Activated CD8-positive, alpha-beta T cell treated with anti-CD3 and anti-CD28 coated beads for 36 hours (primary cell): ENCODE measurements at regions not wholly inside any gene's neighbourhood (a gene's known extent, or its start where the extent isn't known, plus 50 kb on each side); places are given as distances from the start of the nearest gene placed in this dataset.

ENCODE experiments used
- ATAC-seq: fragments of 200-7000 bp; cut with Tn5 transposase; one replicate; pipeline ENCODE4 v1.10.0; 2021; ENCODE audit warnings: mild to moderate bottlenecking, moderate library complexity
- CTCF ChIA-PET: fragments of 350-600 bp; sonication (Branson Sonifier 250); formaldehyde crosslinking; loops from one replicate; lab custom pipeline; 2021; ENCODE audit warnings: antibody characterized with exemption; lab: Charles Lee
- POLR2A ChIA-PET: fragments of 350-600 bp; sonication (Branson Sonifier 250); formaldehyde crosslinking; loops from one replicate; lab custom pipeline; 2021; ENCODE audit warnings: antibody characterized with exemption; lab: Charles Lee
- DNase-seq: peaks from one replicate; pipeline ENCODE4 v3.0.0-alpha.2; 2020
- H3K27ac Mint-ChIP-seq: one replicate; pipeline ENCODE4 v1.8.0; 2021; ENCODE audit warnings: mild to moderate bottlenecking, mixed read lengths
- H3K27me3 Mint-ChIP-seq: one replicate; pipeline ENCODE4 v1.8.0; 2021; ENCODE audit warnings: mixed read lengths
- H3K36me3 Mint-ChIP-seq: one replicate; pipeline ENCODE4 v1.8.0; 2021; ENCODE audit warnings: low read depth, mixed read lengths
- H3K4me1 Mint-ChIP-seq: one replicate; pipeline ENCODE4 v1.8.0; 2021; ENCODE audit warnings: low read depth, mixed read lengths
- H3K4me3 Mint-ChIP-seq: one replicate; pipeline ENCODE4 v1.8.0; 2021; ENCODE audit warnings: mild to moderate bottlenecking, moderate library complexity, mixed read lengths
- H3K9me3 Mint-ChIP-seq: one replicate; pipeline ENCODE4 v1.8.0; 2021; ENCODE audit warnings: mixed read lengths
- intact Hi-C: fragments of 100-400 bp; cut with micrococcal nuclease; formaldehyde crosslinking; loops from one replicate; pipeline ENCODE4 v1.10.0; 2022
- TF ChIP-seq, protein P1 (sequence below): fragments of 200-600 bp; IDR thresholded peaks from one replicate; pipeline ENCODE4 v1.8.0; 2022; ENCODE audit warnings: antibody characterized with exemption, mild to moderate bottlenecking

DNA sequence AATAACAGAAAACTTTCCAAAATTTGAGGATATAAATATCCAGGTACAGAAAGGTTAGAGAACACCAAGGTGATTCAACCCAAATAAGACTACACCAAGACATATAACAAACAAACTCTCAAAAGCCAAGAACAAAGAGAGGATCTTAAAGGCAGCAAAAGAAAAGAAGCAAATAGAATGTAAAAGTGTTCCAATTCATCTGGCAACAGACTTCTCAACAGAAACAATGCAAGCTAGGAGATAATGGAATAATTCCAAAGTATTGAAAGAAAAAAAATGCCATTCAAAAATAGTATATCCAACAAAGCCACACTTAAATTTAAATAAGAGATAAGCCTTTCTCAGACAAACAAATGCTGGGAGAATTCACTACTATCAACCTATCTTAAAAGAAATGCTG lies 153.0 kb upstream of the FAT3 start:
- intact Hi-C loops = no loop called here
- ATAC-seq (no peak), DNase-seq (no peak)
- Mint-ChIP-seq H3K9me3 (peaks cover 4% of the 10 kb centered on the region), H3K27ac (no peak overlapping the region), H3K36me3 (no peaks in the 10 kb centered on the region), H3K27me3 (no peaks in the 10 kb centered on the region), H3K4me1 (no peaks in the 10 kb centered on the region), H3K4me3 (no peak overlapping the region)
- TF ChIP-seq, protein P1, sequence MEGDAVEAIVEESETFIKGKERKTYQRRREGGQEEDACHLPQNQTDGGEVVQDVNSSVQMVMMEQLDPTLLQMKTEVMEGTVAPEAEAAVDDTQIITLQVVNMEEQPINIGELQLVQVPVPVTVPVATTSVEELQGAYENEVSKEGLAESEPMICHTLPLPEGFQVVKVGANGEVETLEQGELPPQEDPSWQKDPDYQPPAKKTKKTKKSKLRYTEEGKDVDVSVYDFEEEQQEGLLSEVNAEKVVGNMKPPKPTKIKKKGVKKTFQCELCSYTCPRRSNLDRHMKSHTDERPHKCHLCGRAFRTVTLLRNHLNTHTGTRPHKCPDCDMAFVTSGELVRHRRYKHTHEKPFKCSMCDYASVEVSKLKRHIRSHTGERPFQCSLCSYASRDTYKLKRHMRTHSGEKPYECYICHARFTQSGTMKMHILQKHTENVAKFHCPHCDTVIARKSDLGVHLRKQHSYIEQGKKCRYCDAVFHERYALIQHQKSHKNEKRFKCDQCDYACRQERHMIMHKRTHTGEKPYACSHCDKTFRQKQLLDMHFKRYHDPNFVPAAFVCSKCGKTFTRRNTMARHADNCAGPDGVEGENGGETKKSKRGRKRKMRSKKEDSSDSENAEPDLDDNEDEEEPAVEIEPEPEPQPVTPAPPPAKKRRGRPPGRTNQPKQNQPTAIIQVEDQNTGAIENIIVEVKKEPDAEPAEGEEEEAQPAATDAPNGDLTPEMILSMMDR = no peak
- CTCF ChIA-PET = no interaction called here
- POLR2A ChIA-PET = no interaction called here

DNA sequence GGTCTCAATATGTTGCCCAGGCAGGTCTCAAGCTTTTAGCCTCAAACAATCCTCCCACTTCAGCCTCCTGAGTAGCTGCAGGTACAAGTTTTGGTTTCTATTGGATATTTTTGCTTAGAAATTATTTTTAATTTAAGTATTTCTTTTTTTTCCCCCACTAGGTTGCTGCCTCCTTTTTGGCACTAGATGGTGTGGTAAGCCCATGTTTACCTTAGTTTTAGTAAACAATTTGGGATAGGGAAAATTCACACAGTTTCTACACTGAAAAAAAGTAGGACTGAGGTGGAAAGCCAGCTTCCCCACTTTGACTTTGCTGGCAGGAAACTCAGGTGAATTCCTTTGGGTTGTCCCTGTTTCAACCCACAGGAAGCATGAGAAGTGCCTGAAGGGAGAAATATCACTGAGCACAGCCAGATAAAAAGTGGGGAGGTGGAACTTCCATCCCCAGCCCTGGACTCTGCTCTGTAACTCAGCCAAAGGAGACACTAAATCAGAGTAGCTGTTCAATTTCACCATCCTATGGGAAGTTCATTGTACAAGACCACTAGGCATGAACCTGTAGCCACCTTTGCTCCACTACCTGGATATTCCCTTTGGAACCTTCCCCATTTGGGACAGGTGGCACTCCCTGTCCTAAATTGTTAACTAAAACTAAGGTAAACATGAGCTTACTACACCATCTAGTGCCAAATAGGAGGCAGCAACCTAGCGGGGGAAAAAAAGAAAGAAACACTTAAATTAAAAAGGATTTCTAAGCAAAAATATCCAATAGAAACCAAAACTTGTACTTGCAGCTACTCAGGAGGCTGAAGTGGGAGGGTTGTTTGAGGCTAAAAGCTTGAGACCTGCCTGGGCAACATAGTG lies 154.4 kb upstream of the FAT3 start:
- Mint-ChIP-seq H3K36me3 (no peaks in the 10 kb centered on the region), H3K4me1 (no peaks in the 10 kb centered on the region), H3K9me3 (peaks cover 4% of the 10 kb centered on the region), H3K27me3 (no peaks in the 10 kb centered on the region), H3K27ac (no peak overlapping the region), H3K4me3 (no peak overlapping the region)
- intact Hi-C loops = no loop called here
- TF ChIP-seq, protein P1 = no peak
- ATAC-seq = no peak
- ChIA-PET CTCF (no interaction called here), POLR2A (no interaction called here)
- no peak for DNase-seq

DNA sequence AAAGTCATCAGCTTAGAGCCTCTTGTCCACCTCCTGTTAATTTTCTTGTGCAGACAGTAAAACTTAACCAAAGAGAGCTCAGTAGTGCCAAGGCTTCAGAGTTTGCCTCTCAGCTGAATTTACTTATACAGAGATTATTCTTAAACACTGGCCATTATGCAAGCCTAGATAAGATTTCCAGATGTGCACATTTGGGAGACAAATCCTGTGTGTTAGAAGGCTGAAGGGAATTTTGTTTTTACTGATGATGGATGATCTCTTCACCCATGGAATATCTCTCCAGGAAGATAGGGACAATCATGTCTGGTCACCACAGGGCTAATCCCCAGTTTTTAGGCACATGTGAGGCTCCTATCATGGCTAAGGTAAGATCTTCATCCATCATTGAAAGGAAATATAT lies 157.6 kb upstream of the FAT3 start:
- ChIA-PET CTCF (no interaction called here), POLR2A (no interaction called here)
- Mint-ChIP-seq H3K27ac (no peak overlapping the region), H3K4me3 (no peak overlapping the region), H3K4me1 (no peaks in the 10 kb centered on the region), H3K9me3 (peaks cover 4% of the 10 kb centered on the region), H3K36me3 (no peaks in the 10 kb centered on the region), H3K27me3 (no peaks in the 10 kb centered on the region)
- TF ChIP-seq, protein P1 = no peak
- intact Hi-C loops = no loop called here
- no peak for DNase-seq
- ATAC-seq = no peak

DNA sequence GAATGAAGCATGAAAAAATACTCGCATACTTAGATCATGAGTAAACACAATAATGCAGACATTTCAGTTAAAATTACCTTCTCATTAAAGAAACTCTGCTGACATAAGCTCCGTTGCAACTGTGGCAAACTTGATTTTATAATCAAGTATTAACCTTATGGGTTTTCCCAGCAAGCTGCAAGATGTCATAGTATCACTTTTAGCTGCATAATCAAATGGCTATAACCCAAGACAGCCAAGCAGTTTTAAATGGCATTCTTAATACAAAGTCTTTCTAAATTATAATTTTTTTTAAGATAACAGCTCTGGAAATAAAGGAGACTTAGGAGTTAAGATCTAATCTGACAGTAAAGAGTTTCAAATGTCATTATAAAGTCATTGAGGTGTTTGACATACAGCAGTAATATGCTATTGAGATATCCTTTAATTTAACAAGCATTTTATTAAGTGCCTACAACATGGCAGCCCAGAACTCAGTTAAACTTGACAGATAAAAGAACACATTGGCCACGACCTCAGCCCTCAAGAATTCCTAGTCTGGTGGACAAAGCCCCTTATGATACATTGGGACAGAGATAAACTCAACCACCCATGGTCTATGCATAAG lies 163.1 kb upstream of the FAT3 start:
- ATAC-seq (no peak), DNase-seq (no peak)
- Mint-ChIP-seq H3K9me3 (no peaks in the 10 kb centered on the region), H3K4me3 (no peak overlapping the region), H3K27ac (no peak overlapping the region), H3K4me1 (no peaks in the 10 kb centered on the region), H3K27me3 (no peaks in the 10 kb centered on the region), H3K36me3 (no peaks in the 10 kb centered on the region)
- ChIA-PET POLR2A (no interaction called here), CTCF (no interaction called here)
- TF ChIP-seq, protein P1 = no peak
- intact Hi-C loops = no loop called here

DNA sequence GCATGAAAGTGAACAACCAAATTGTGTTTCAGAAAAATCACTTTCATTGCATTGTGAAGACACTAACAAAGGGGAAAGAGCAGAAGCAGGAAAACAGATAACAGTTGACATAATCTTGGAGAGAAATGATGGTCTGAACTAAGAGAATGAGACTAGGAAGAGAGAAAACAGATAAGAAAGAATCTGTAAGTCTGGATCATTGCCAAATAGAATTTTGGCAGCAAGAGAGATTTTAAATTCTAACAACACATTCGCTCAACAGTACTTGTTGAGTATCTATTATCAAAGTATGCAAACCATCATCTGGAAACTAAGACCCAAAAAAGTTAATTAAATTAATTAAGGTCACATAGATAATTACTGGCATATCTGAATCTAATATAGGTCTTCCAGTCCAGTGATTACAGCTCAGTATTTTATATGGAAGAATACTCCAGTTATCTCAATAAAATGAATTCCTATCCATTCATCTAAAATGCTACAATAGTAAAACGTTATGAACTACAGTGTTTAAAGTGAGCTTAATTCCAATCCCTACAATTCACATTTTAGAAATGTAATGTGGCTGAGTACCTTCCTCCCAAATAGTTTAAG lies 166.7 kb upstream of the FAT3 start:
- Mint-ChIP-seq H3K4me3 (no peak overlapping the region), H3K27me3 (no peaks in the 10 kb centered on the region), H3K9me3 (peaks cover 5% of the 10 kb centered on the region), H3K27ac (no peak overlapping the region), H3K4me1 (no peaks in the 10 kb centered on the region), H3K36me3 (no peaks in the 10 kb centered on the region)
- intact Hi-C loops = no loop called here
- ChIA-PET POLR2A (no interaction called here), CTCF (no interaction called here)
- DNase-seq (no peak), ATAC-seq (no peak)
- TF ChIP-seq, protein P1 = no peak
